Activated naive CD8-positive, alpha-beta T cell treated with anti-CD3 and anti-CD28 coated beads for 36 hours (primary cell): ENCODE measurements at regions not wholly inside any gene's neighbourhood (a gene's known extent, or its start where the extent isn't known, plus 50 kb on each side); places are given as distances from the start of the nearest gene placed in this dataset.
"Not testable (repeated sequence)": the region's sequence is repeated elsewhere in the genome, so short reads cannot be mapped to it uniquely, and the experiment has no call there.

Source experiments
- DNase-seq: peaks from one replicate; pipeline ENCODE4 v3.0.0; 2021
- H3K27ac Mint-ChIP-seq: one replicate; pipeline ENCODE4 v1.8.0; 2022; ENCODE audit warnings: mild to moderate bottlenecking, moderate library complexity, mixed read lengths
- H3K27me3 Mint-ChIP-seq: one replicate; pipeline ENCODE4 v1.8.0; 2022; ENCODE audit warnings: mild to moderate bottlenecking, mixed read lengths
- H3K36me3 Mint-ChIP-seq: one replicate; pipeline ENCODE4 v1.8.0; 2021; ENCODE audit warnings: mild to moderate bottlenecking, mixed read lengths
- H3K4me1 Mint-ChIP-seq: one replicate; pipeline ENCODE4 v1.8.0; 2021; ENCODE audit warnings: mixed read lengths
- H3K4me3 Mint-ChIP-seq: one replicate; pipeline ENCODE4 v1.8.0; 2022; ENCODE audit warnings: mild to moderate bottlenecking, moderate library complexity, mixed read lengths
- H3K9me3 Mint-ChIP-seq: one replicate; pipeline ENCODE4 v1.8.0; 2022; ENCODE audit warnings: mixed read lengths

GRCh38 chr11:41784513-41785335 lies 325.3 kb upstream of the LRRC4C start:
- Mint-ChIP-seq H3K4me3 (no peak overlapping the region), H3K27ac (no peak overlapping the region), H3K27me3 (no peaks in the 10 kb centered on the region), H3K36me3 (no peaks in the 10 kb centered on the region), H3K4me1 (no peaks in the 10 kb centered on the region), H3K9me3 (peaks cover 15% of the 10 kb centered on the region)
- no peak for DNase-seq

- H3K36me3 Mint-ChIP-seq: no peaks in the 10 kb centered on the region
- no peaks in the 10 kb centered on the region for H3K27me3 Mint-ChIP-seq
- DNase-seq: no peak
- no peak overlapping the region for H3K4me3 Mint-ChIP-seq
- H3K4me1 Mint-ChIP-seq: no peaks in the 10 kb centered on the region
- H3K27ac Mint-ChIP-seq: no peak overlapping the region
- peaks cover 16% of the 10 kb centered on the region for H3K9me3 Mint-ChIP-seq
Observed at GRCh38 chr11:41786087-41786486, 326.6 kb upstream of the LRRC4C start.

- Mint-ChIP-seq H3K27me3 (no peaks in the 10 kb centered on the region), H3K36me3 (no peaks in the 10 kb centered on the region), H3K4me3 (no peak overlapping the region), H3K27ac (no peak overlapping the region), H3K4me1 (no peaks in the 10 kb centered on the region), H3K9me3 (peaks cover 15% of the 10 kb centered on the region)
- no peak for DNase-seq
Observed at GRCh38 chr11:41788177-41788576, 328.7 kb upstream of the LRRC4C start.

GRCh38 chr11:41789376-41789775 lies 329.9 kb upstream of the LRRC4C start:
- no peaks in the 10 kb centered on the region for H3K27me3 Mint-ChIP-seq
- H3K4me1 Mint-ChIP-seq: no peaks in the 10 kb centered on the region
- no peak overlapping the region for H3K4me3 Mint-ChIP-seq
- H3K27ac Mint-ChIP-seq: no peak overlapping the region
- no peak for DNase-seq
- H3K9me3 Mint-ChIP-seq: peaks cover 10% of the 10 kb centered on the region
- H3K36me3 Mint-ChIP-seq: no peaks in the 10 kb centered on the region

GRCh38 chr11:41795004-41795403 lies 335.6 kb upstream of the LRRC4C start:
- Mint-ChIP-seq H3K4me3 (no peak overlapping the region), H3K27me3 (no peaks in the 10 kb centered on the region), H3K27ac (no peak overlapping the region), H3K4me1 (no peaks in the 10 kb centered on the region), H3K36me3 (no peaks in the 10 kb centered on the region), H3K9me3 (peaks cover 4% of the 10 kb centered on the region)
- DNase-seq: no peak

- H3K4me1 Mint-ChIP-seq: no peaks in the 10 kb centered on the region
- DNase-seq: no peak
- no peaks in the 10 kb centered on the region for H3K27me3 Mint-ChIP-seq
- peaks cover 7% of the 10 kb centered on the region for H3K9me3 Mint-ChIP-seq
- no peaks in the 10 kb centered on the region for H3K36me3 Mint-ChIP-seq
- H3K4me3 Mint-ChIP-seq: no peak overlapping the region
- no peak overlapping the region for H3K27ac Mint-ChIP-seq
Observed at GRCh38 chr11:41799754-41800153, 340.3 kb upstream of the LRRC4C start.

- Mint-ChIP-seq H3K9me3 (peaks cover 9% of the 10 kb centered on the region), H3K27me3 (no peaks in the 10 kb centered on the region), H3K4me1 (no peaks in the 10 kb centered on the region), H3K4me3 (no peak overlapping the region), H3K36me3 (no peaks in the 10 kb centered on the region), H3K27ac (no peak overlapping the region)
- no peak for DNase-seq
Observed at GRCh38 chr11:41803895-41804294, 344.4 kb upstream of the LRRC4C start.

- H3K27ac Mint-ChIP-seq: no peak overlapping the region
- no peaks in the 10 kb centered on the region for H3K36me3 Mint-ChIP-seq
- no peaks in the 10 kb centered on the region for H3K27me3 Mint-ChIP-seq
- peaks cover 10% of the 10 kb centered on the region for H3K9me3 Mint-ChIP-seq
- no peaks in the 10 kb centered on the region for H3K4me1 Mint-ChIP-seq
- H3K4me3 Mint-ChIP-seq: no peak overlapping the region
- DNase-seq: no peak
Observed at GRCh38 chr11:41816396-41816795, 356.9 kb upstream of the LRRC4C start.

- not testable (repeated sequence) for H3K27me3 Mint-ChIP-seq, H3K27ac Mint-ChIP-seq, H3K4me3 Mint-ChIP-seq, DNase-seq, H3K4me1 Mint-ChIP-seq, H3K36me3 Mint-ChIP-seq
- H3K9me3 Mint-ChIP-seq: peaks cover 10% of the 10 kb centered on the region
Observed at GRCh38 chr11:41824287-41824686, 364.8 kb upstream of the LRRC4C start.

GRCh38 chr11:41826085-41826484 lies 366.6 kb upstream of the LRRC4C start:
- Mint-ChIP-seq H3K36me3 (no peaks in the 10 kb centered on the region), H3K9me3 (peaks cover 11% of the 10 kb centered on the region), H3K27me3 (no peaks in the 10 kb centered on the region), H3K4me1 (no peaks in the 10 kb centered on the region), H3K4me3 (no peak overlapping the region), H3K27ac (no peak overlapping the region)
- no peak for DNase-seq

GRCh38 chr11:41836431-41836830 lies 377.0 kb upstream of the LRRC4C start:
- Mint-ChIP-seq H3K4me1 (no peaks in the 10 kb centered on the region), H3K36me3 (no peaks in the 10 kb centered on the region), H3K27me3 (no peaks in the 10 kb centered on the region), H3K9me3 (peaks cover 9% of the 10 kb centered on the region), H3K4me3 (no peak overlapping the region), H3K27ac (no peak overlapping the region)
- no peak for DNase-seq

GRCh38 chr11:41842673-41843072 lies 383.2 kb upstream of the LRRC4C start:
- Mint-ChIP-seq H3K36me3 (no peaks in the 10 kb centered on the region), H3K27me3 (no peaks in the 10 kb centered on the region), H3K4me3 (no peak overlapping the region), H3K27ac (no peak overlapping the region), H3K9me3 (peaks cover 6% of the 10 kb centered on the region), H3K4me1 (no peaks in the 10 kb centered on the region)
- DNase-seq: no peak

- H3K27ac Mint-ChIP-seq: no peak overlapping the region
- H3K27me3 Mint-ChIP-seq: no peaks in the 10 kb centered on the region
- no peaks in the 10 kb centered on the region for H3K4me1 Mint-ChIP-seq
- no peak overlapping the region for H3K4me3 Mint-ChIP-seq
- H3K36me3 Mint-ChIP-seq: no peaks in the 10 kb centered on the region
- peaks cover 6% of the 10 kb centered on the region for H3K9me3 Mint-ChIP-seq
- no peak for DNase-seq
Observed at GRCh38 chr11:41845066-41845465, 385.6 kb upstream of the LRRC4C start.

- Mint-ChIP-seq H3K4me3 (no peak overlapping the region), H3K9me3 (peaks cover 6% of the 10 kb centered on the region), H3K27me3 (no peaks in the 10 kb centered on the region), H3K27ac (no peak overlapping the region), H3K4me1 (no peaks in the 10 kb centered on the region), H3K36me3 (no peaks in the 10 kb centered on the region)
- no peak for DNase-seq
Observed at GRCh38 chr11:41848349-41848748, 388.9 kb upstream of the LRRC4C start.

GRCh38 chr11:41849250-41849649 lies 389.8 kb upstream of the LRRC4C start:
- Mint-ChIP-seq H3K9me3 (peaks cover 8% of the 10 kb centered on the region), H3K27me3 (no peaks in the 10 kb centered on the region), H3K27ac (no peak overlapping the region), H3K4me3 (no peak overlapping the region), H3K4me1 (no peaks in the 10 kb centered on the region), H3K36me3 (no peaks in the 10 kb centered on the region)
- DNase-seq: no peak

GRCh38 chr11:41851743-41852142 lies 392.3 kb upstream of the LRRC4C start:
- Mint-ChIP-seq H3K4me1 (no peaks in the 10 kb centered on the region), H3K27me3 (no peaks in the 10 kb centered on the region), H3K36me3 (no peaks in the 10 kb centered on the region), H3K4me3 (no peak overlapping the region), H3K27ac (no peak overlapping the region), H3K9me3 (peaks cover 7% of the 10 kb centered on the region)
- no peak for DNase-seq
